ENCODE measurements at regions not wholly inside any gene's neighbourhood (a gene's known extent, or its start where the extent isn't known, plus 50 kb on each side); places are given as distances from the start of the nearest gene placed in this dataset.

DNA sequence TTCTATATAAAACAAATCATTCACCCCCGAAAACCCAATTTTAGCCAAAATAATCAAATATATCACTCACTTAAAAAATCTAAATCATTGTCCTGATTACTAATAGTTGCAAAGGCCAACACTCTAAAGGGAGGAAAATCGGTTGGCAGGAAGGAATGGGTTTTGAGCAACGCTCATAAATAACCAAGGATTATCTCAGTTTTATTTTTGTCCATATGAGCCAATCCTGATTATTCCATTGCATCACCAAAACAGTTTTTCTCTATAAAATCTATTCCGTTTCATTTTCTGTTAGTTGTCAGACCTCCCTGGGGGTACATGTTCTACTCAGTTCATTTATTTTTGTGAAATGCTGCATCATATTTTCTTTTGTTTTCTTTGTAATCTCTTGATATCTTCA lies 174.1 kb downstream of the LRATD1 start:
- TF ChIP-seq CTCF (IDR thresholded peaks at IDR 0.05) (no peak), POLR2A (IDR thresholded peaks at IDR 0.05) (no peak)
